Stimulated activated CD4-positive, alpha-beta T cell treated with anti-CD3 and anti-CD28 coated beads, TNF-alpha, amount 100 ng/mL, for 48 hours (primary cell): ENCODE measurements at regions not wholly inside any gene's neighbourhood (a gene's known extent, or its start where the extent isn't known, plus 50 kb on each side); places are given as distances from the start of the nearest gene placed in this dataset.

Experiments
- DNase-seq, 3 donors: peaks; one replicate each; pipeline ENCODE4 v3.0.0-alpha.2; 2020; ENCODE audit warnings: low read depth in 3 of 3

- no peak for DNase-seq
Measured at GRCh38 chr15:87805117-87805820, 451.3 kb downstream of the NTRK3 start.

GRCh38 chr15:87804451-87804850 lies 452.1 kb downstream of the NTRK3 start:
- DNase-seq, result no peak

DNA sequence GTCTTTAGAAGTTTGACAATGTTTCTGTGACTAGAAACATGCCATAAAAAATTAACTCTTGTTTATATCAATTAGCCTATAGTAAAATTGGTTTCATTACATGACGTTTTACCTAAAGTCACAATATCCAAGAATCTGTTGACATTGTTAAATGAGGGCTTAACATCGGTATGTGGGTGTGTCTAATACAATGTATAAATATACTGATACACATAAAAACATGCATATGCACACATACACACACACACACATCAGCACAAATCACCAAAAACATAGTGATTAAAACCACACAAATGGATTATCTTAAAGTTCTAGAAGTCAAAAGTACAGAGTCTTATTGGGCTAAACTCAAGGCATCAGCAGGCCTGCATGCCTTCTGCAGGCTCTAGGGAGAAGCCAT lies 456.7 kb downstream of the NTRK3 start:
- DNase-seq, result no peak

DNA sequence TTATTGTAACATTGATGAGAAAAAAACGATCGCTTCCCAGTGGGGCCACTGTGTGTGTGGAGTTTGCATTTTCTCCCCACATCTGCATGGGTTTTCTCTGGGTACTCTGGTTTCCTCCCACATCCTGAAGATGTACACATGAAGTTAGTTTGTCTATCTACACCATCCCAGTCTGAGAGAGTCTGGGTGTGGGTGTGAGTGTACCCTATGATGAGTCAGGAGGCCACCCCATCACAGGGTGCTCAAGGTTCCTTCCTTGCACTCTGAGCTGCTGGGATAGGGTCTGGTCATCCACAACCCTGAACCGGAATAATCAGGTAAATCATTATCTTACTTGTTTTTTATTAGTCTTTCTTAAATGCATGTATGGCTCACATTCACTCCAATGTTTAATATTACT lies 457.1 kb downstream of the NTRK3 start:
- no peak for DNase-seq

GRCh38 chr15:87793725-87794124 lies 462.8 kb downstream of the NTRK3 start:
- no peak for DNase-seq

- no peak for DNase-seq
Measured at GRCh38 chr15:87792250-87793040, 464.1 kb downstream of the NTRK3 start.

DNA sequence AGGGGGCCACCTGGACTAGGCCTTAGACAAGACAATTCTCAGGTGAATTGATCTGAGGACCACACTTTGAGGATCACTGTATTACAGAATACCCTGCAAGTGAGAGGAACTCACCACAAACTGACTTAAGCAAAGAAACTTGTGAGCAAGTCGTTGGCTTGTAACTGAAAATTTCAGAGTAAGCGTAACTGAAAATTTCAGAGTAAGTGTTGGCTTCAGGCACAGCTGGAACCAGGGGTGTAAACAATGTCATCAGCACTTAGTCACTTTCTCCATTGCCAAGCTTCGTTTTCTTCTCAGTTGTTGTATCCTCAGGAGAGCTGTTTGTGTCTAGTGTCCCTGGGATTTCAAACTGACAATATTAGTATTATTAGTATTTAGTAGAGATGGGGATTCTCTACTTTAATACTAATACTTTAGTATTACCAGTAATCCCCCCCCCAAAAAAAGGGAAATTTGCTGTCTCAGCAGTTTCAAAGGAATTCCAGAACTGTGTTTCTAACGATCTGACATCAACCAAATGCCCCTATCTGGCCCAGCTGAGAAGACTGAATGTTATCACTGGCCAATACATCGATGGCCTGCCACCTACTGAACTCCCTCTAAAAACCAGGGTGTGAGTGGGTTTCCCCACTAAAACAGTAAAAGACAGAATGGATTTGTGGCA lies 474.4 kb downstream of the NTRK3 start:
- DNase-seq, result no peak

GRCh38 chr15:87779746-87780145 lies 476.8 kb downstream of the NTRK3 start:
- DNase-seq, result no peak

DNA sequence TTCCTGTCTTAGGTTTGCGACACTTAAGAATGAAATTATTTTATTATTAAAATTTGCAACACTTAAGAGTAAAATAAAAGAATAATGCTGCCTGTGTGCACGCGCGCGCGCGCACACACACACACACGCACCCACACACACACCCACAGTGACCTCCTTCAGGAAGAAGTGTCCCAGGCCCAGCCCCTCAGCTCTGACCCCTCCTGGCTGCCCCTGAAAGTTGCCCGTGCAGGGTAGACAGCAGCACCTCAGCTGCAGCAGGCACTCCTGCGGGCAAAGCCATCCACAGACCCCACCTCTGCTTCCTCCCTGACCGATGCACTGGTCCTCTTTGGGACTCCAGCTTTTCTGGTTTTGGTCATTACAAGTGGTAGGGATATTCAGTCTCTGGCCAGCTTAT lies 478.2 kb downstream of the NTRK3 start:
- no peak for DNase-seq

DNA sequence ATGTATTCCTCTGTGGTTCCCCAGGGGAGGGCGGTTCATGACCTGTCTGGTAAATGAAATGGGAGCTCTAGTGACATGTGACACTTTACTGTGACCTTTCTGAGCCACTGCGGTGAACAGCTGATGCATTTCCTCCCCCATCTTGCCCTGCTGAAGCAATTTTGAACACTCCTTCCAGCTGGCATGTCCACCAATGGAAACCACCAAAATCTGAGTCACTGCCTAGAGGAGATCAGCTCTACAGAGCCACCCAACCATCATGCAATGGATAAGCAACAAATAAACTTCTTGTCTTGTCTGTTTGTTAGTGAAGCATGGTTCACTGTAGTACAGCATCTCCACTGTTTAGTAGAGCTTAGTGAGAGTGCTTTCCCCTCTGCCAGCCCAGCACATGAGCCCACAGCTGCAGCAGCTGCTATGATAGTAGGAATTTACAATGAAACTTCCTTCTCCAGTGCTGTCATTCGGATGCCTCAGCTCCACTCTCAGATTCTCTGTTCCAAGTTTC lies 479.4 kb downstream of the NTRK3 start:
- no peak for DNase-seq

DNA sequence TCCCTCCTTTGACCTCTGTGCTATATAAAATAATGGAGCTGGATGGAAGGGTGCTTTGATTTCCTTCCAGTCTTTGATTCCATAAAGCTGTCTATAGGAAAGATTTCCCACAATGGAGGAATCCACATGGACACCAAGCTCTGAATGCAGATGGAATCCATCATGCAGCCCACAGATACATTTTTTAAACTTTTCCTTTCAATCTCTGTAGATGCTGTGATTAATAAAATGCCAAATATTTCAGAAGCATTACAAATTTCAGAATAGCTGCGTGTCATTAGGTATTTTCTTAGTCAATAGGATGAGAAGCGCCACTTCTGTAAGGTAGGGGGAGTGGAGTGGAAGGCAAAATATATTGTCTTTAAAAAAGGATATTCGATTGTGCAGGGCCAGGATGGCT lies 489.0 kb downstream of the NTRK3 start:
- DNase-seq, result no peak

DNA sequence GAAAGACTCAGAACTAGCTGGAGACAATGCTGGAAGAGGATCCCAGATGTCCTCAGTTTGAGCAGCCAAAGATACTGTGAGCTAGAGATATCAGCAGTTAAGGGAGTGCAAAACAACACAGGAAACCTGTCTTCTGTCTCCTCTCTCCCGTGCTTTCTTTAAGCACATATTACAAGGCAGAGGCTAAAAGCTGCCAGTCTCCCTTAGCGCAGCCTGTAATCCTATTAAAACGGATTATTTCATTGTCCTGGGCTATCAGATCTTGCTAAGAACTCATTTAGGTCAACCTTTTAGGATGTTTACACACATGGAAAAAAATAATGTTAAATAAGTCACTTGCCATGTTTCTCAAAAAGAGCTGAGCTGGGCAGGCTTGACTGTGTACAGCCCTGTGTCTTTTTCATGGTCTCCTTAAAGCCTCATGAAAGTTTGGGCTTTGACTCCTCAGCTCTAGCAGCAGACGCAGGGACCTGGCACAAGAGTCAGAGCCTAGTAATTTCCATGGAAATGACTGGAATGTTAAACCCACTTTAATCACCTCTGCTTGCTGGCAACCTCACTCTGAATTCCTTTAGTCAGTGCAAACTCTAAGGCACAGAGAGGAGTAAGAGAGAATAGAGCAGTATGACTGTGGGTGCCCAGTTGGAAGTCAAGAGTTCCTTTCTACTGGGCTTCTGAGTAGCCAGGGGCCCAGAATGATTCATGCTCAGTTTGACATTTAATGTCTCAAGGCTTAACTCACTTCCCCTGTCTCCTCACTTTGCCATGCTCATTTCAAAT lies 491.9 kb downstream of the NTRK3 start:
- DNase-seq, result no peak

DNA sequence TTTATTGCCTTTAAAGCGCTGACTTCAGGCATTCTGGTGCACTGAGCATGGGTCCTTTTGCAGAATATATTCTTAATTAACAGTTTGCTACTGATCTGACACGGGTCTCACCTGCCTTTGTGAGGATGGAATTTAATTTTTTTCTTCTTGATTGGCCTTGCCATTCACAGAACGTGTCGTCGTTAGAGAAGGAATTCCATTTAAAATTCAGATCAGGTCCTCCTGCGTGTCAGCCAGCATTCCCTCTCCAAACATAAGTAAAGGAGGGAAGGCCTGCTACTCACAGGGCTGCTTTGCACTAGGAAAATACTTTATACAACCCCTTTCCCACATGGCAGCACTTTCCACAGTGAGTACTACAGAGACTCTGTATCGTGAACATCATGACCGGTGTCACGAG lies 492.7 kb downstream of the NTRK3 start:
- DNase-seq, result no peak

DNA sequence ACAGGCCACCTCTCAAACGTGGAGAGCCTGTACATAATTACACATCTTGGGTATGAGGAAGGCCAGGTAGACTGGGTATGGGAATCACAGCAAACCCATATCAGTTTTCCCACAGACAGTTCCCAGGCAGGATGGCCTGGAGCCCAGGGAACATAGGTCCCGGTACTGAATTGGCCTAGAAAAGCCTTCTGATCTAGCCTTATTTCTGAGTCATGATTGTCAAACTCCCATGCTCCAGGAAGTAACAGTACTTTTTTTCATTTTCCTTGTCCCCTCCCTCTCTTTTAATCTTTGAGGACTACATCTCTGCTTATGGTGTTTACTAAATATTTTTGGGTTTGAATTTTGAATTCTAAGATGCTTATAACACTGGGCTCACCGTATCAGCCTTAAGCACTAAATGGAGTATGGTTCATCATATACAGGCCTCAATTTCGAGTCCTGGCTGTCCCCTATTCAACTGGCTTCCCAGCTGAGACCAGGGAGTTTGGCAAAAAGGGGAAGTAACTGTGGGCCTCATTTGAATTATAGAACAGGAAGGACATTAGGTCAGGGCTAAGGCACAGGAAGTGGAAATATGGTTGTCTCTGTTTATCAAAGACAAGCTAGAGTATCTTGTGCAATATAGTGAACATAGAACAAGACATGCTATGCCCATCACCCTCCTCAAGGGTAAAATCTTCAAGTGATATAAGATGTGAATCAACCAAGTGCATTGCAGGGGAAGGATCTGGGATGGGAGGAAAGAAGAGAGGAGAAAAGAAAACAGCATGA lies 494.6 kb downstream of the NTRK3 start:
- no peak for DNase-seq

- no peak for DNase-seq
Measured at GRCh38 chr15:87760547-87761314, 495.8 kb downstream of the NTRK3 start.

DNA sequence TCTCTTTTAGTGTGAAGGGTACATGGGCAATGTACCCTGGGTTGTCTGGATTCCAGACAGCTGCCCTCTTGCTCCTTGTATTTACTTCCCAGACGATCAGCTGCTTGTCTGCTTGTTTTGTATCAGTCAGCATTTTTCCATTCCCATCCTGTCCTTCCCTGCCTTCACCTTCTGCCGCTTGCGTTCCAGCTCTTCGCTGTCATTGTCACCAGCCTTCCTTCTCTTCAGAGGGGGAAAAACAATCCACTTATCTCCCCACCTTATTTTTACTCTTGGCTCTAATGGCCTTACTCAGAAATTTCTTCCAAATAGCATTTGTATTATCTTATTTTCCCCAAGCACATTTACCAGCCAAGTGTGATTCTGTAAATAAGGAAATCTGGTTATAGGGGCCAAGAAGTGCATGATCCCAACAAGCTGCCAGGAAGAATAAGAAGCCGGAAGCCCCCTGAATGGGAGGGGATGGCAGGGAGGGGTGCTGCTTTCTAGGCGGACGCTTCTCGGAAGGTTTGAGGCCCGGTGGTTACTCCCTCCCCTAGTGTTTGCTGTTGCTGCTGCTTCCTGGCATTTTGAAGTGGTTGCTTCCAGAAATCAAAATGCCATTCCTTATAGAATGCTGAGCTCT lies 497.6 kb downstream of the NTRK3 start:
- no peak for DNase-seq

- DNase-seq, result no peak
Measured at GRCh38 chr15:87757084-87757483, 499.5 kb downstream of the NTRK3 start.

GRCh38 chr15:87756072-87756471 lies 500.5 kb downstream of the NTRK3 start:
- no peak for DNase-seq

GRCh38 chr15:87755226-87755625 lies 501.3 kb downstream of the NTRK3 start:
- DNase-seq, result no peak

- no peak for DNase-seq
Measured at GRCh38 chr15:87753539-87753938, 503.0 kb downstream of the NTRK3 start.
